22Rv1 (cell line): ENCODE measurements at regions not wholly inside any gene's neighbourhood (a gene's known extent, or its start where the extent isn't known, plus 50 kb on each side); places are given as distances from the start of the nearest gene placed in this dataset.

Experiments
- CTCF ChIP-seq: fragments of 450-650 bp; IDR thresholded peaks from 2 replicates; pipeline ENCODE4 v1.5.1; 2017; ENCODE audit warnings: mild to moderate bottlenecking
- ZFX ChIP-seq: fragments of 450-650 bp; IDR thresholded peaks from 2 replicates; pipeline ENCODE4 v1.6.1; 2017; ENCODE audit warnings: antibody characterized with exemption, borderline replicate concordance

- TF ChIP-seq CTCF (no peak), ZFX (no peak)
These were observed 106.7 kb upstream of the CENPW start for GRCh38 chr6:126233192-126233591.
